ENCODE measurements at regions not wholly inside any gene's neighbourhood (a gene's known extent, or its start where the extent isn't known, plus 50 kb on each side); places are given as distances from the start of the nearest gene placed in this dataset.
"Not testable (repeated sequence)": the region's sequence is repeated elsewhere in the genome, so short reads cannot be mapped to it uniquely, and the experiment has no call there.

- Histone ChIP-seq H3K27me3 (ENCODE audit: insufficient read depth, low read length, poor library complexity, severe bottlenecking) (no peaks in the 10 kb centered on the region), H3K4me1 (ENCODE audit: insufficient read depth, low read length) (no peaks in the 10 kb centered on the region), H3K36me3 (ENCODE audit: insufficient read depth, low read length) (no peaks in the 10 kb centered on the region), H3K4me3 (ENCODE audit: low read length) (no peak overlapping the region), H3K27ac (ENCODE audit: low read depth, low read length) (no peak overlapping the region), H3K9me3 (ENCODE audit: low read length) (no peaks in the 10 kb centered on the region)
- Mint-ChIP-seq H3K9me3 (peaks cover 0 to 4% (median 1%) of the 10 kb centered on the region in 5 donors), H3K27me3 (peaks cover 6 to 11% of the 10 kb centered on the region in 2 donors), H3K4me1 (no peaks in the 10 kb centered on the region), H3K4me3 (no peak overlapping the region), H3K36me3 (no peaks in the 10 kb centered on the region), H3K27ac (no peak overlapping the region)
- CTCF ChIA-PET, result no interaction called here
- POLR2A ChIA-PET, result no interaction called here
- no peak for DNase-seq
Measured at GRCh38 chr9:2526071-2526828, 95.3 kb upstream of the VLDLR start.

GRCh38 chr9:2531481-2531880 lies 90.1 kb upstream of the VLDLR start:
- no peak overlapping the region for H3K4me3 Mint-ChIP-seq
- no peaks in the 10 kb centered on the region for H3K4me1 Mint-ChIP-seq
- Histone ChIP-seq H3K27me3 (ENCODE audit: insufficient read depth, low read length, poor library complexity, severe bottlenecking) (no peaks in the 10 kb centered on the region), H3K4me1 (ENCODE audit: insufficient read depth, low read length) (no peaks in the 10 kb centered on the region), H3K36me3 (ENCODE audit: insufficient read depth, low read length) (no peaks in the 10 kb centered on the region), H3K27ac (ENCODE audit: low read depth, low read length) (no peak overlapping the region), H3K4me3 (ENCODE audit: low read length) (no peak overlapping the region), H3K9me3 (ENCODE audit: low read length) (no peaks in the 10 kb centered on the region)
- CTCF ChIA-PET, result no interaction called here
- H3K27me3 Mint-ChIP-seq, result peaks cover 4 to 8% of the 10 kb centered on the region in 2 donors
- DNase-seq, result no peak
- POLR2A ChIA-PET, result no interaction called here
- H3K36me3 Mint-ChIP-seq, result no peaks in the 10 kb centered on the region
- H3K9me3 Mint-ChIP-seq, result peaks cover 0 to 3% (median 0%) of the 10 kb centered on the region in 5 donors
- no peak overlapping the region for H3K27ac Mint-ChIP-seq

- Mint-ChIP-seq H3K36me3 (no peaks in the 10 kb centered on the region), H3K9me3 (no peaks in the 10 kb centered on the region), H3K4me1 (no peaks in the 10 kb centered on the region), H3K27ac (no peak overlapping the region), H3K4me3 (no peak overlapping the region), H3K27me3 (peaks cover 6 to 8% of the 10 kb centered on the region in 2 donors)
- no peaks in the 10 kb centered on the region for H3K36me3 ChIP-seq (ENCODE audit: insufficient read depth, low read length)
- H3K9me3 ChIP-seq (ENCODE audit: low read length), result no peaks in the 10 kb centered on the region
- POLR2A ChIA-PET, result no interaction called here
- no peak overlapping the region for H3K4me3 ChIP-seq (ENCODE audit: low read length)
- H3K4me1 ChIP-seq (ENCODE audit: insufficient read depth, low read length), result no peaks in the 10 kb centered on the region
- no peaks in the 10 kb centered on the region for H3K27me3 ChIP-seq (ENCODE audit: insufficient read depth, low read length, poor library complexity, severe bottlenecking)
- H3K27ac ChIP-seq (ENCODE audit: low read depth, low read length), result no peak overlapping the region
- CTCF ChIA-PET, result no interaction called here
- DNase-seq, result no peak
Measured at GRCh38 chr9:2536511-2536910, 85.1 kb upstream of the VLDLR start.

GRCh38 chr9:2545881-2546490 lies 75.6 kb upstream of the VLDLR start:
- H3K27me3 Mint-ChIP-seq, result peaks cover 4 to 19% of the 10 kb centered on the region in 2 donors
- Histone ChIP-seq H3K27ac (ENCODE audit: low read depth, low read length) (no peak overlapping the region), H3K9me3 (ENCODE audit: low read length) (no peaks in the 10 kb centered on the region), H3K4me1 (ENCODE audit: insufficient read depth, low read length) (no peaks in the 10 kb centered on the region), H3K36me3 (ENCODE audit: insufficient read depth, low read length) (no peaks in the 10 kb centered on the region), H3K4me3 (ENCODE audit: low read length) (no peak overlapping the region), H3K27me3 (ENCODE audit: insufficient read depth, low read length, poor library complexity, severe bottlenecking) (no peaks in the 10 kb centered on the region)
- H3K36me3 Mint-ChIP-seq, result no peaks in the 10 kb centered on the region
- no peak overlapping the region for H3K4me3 Mint-ChIP-seq
- H3K4me1 Mint-ChIP-seq, result no peaks in the 10 kb centered on the region
- peaks cover 0 to 12% (median 0%) of the 10 kb centered on the region in 5 donors for H3K9me3 Mint-ChIP-seq
- no peak for DNase-seq
- H3K27ac Mint-ChIP-seq, result no peak overlapping the region
- ChIA-PET CTCF (no interaction called here), POLR2A (no interaction called here)

GRCh38 chr9:2555899-2556600 lies 65.5 kb upstream of the VLDLR start:
- H3K4me1 ChIP-seq (ENCODE audit: insufficient read depth, low read length); H3K27me3 ChIP-seq (ENCODE audit: insufficient read depth, low read length, poor library complexity, severe bottlenecking); H3K27me3 Mint-ChIP-seq; H3K36me3 Mint-ChIP-seq; DNase-seq; H3K9me3 ChIP-seq (ENCODE audit: low read length); H3K4me1 Mint-ChIP-seq; H3K36me3 ChIP-seq (ENCODE audit: insufficient read depth, low read length); CTCF ChIA-PET; POLR2A ChIA-PET; H3K4me3 ChIP-seq (ENCODE audit: low read length); H3K4me3 Mint-ChIP-seq; H3K27ac Mint-ChIP-seq; H3K27ac ChIP-seq (ENCODE audit: low read depth, low read length): not testable (repeated sequence)
- H3K9me3 Mint-ChIP-seq, result peaks cover 3 to 11% (median 11%) of the 10 kb centered on the region in 5 donors

GRCh38 chr9:2557693-2558092 lies 63.9 kb upstream of the VLDLR start:
- Histone ChIP-seq H3K27me3 (ENCODE audit: insufficient read depth, low read length, poor library complexity, severe bottlenecking) (no peaks in the 10 kb centered on the region), H3K27ac (ENCODE audit: low read depth, low read length) (no peak overlapping the region), H3K4me3 (ENCODE audit: low read length) (no peak overlapping the region), H3K4me1 (ENCODE audit: insufficient read depth, low read length) (no peaks in the 10 kb centered on the region), H3K9me3 (ENCODE audit: low read length) (no peaks in the 10 kb centered on the region), H3K36me3 (ENCODE audit: insufficient read depth, low read length) (no peaks in the 10 kb centered on the region)
- Mint-ChIP-seq H3K4me1 (no peaks in the 10 kb centered on the region), H3K27ac (no peak overlapping the region), H3K9me3 (peaks cover 3 to 16% (median 11%) of the 10 kb centered on the region in 5 donors), H3K4me3 (no peak overlapping the region), H3K36me3 (peaks cover 0 to 3% (median 0%) of the 10 kb centered on the region in 3 donors), H3K27me3 (peaks cover 3 to 5% of the 10 kb centered on the region in 2 donors)
- DNase-seq, result no peak
- POLR2A ChIA-PET, result no interaction called here
- CTCF ChIA-PET, result no interaction called here

GRCh38 chr9:2559192-2560152 lies 62.1 kb upstream of the VLDLR start:
- H3K27ac ChIP-seq (ENCODE audit: low read depth, low read length), result no peak overlapping the region
- POLR2A ChIA-PET, result no interaction called here
- Mint-ChIP-seq H3K4me3 (no peak overlapping the region), H3K9me3 (peaks cover 3 to 16% (median 11%) of the 10 kb centered on the region in 5 donors), H3K36me3 (peaks cover 0 to 3% (median 0%) of the 10 kb centered on the region in 3 donors), H3K27me3 (peaks cover 3 to 5% of the 10 kb centered on the region in 2 donors), H3K4me1 (no peaks in the 10 kb centered on the region), H3K27ac (no peak overlapping the region)
- no peak for DNase-seq
- CTCF ChIA-PET, result no interaction called here
- no peaks in the 10 kb centered on the region for H3K9me3 ChIP-seq (ENCODE audit: low read length)
- H3K27me3 ChIP-seq (ENCODE audit: insufficient read depth, low read length, poor library complexity, severe bottlenecking), result no peaks in the 10 kb centered on the region
- H3K4me1 ChIP-seq (ENCODE audit: insufficient read depth, low read length), result no peaks in the 10 kb centered on the region
- H3K4me3 ChIP-seq (ENCODE audit: low read length), result no peak overlapping the region
- H3K36me3 ChIP-seq (ENCODE audit: insufficient read depth, low read length), result no peaks in the 10 kb centered on the region

Measured in CD8-positive, alpha-beta memory T cell (primary cell).